ENCODE measurements at regions not wholly inside any gene's neighbourhood (a gene's known extent, or its start where the extent isn't known, plus 50 kb on each side); places are given as distances from the start of the nearest gene placed in this dataset.

DNA sequence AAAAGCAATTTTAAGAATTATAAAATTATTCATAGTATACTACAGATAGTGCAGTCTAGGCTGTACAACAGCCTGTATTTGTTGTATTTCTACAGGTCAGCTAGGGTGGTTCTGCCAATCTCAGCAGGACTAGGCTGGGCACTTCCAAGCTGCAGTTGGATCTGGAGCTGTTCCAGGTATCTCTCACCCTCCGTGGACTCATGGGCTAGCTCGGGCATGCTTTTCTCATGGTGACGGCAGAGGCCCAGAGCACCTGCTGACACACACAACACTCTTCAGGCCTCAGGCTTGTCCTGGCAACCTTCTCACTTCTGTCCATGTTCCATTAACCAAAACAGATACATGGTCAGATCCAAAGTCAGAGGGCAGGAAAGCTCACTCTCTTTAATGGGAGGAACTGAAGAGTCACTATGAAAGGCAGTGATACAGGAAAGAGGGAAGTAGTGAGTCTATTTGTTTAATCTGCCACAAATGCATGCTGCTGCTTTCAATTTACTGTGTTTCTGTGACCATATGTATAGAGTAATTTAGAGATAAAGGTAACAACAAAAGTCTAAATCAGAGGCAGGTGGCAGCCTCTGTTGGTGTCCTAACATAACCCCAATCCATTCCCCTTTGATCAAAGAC is 462.4 kb upstream of the ACVR2A start:
- TF ChIP-seq, protein P1, sequence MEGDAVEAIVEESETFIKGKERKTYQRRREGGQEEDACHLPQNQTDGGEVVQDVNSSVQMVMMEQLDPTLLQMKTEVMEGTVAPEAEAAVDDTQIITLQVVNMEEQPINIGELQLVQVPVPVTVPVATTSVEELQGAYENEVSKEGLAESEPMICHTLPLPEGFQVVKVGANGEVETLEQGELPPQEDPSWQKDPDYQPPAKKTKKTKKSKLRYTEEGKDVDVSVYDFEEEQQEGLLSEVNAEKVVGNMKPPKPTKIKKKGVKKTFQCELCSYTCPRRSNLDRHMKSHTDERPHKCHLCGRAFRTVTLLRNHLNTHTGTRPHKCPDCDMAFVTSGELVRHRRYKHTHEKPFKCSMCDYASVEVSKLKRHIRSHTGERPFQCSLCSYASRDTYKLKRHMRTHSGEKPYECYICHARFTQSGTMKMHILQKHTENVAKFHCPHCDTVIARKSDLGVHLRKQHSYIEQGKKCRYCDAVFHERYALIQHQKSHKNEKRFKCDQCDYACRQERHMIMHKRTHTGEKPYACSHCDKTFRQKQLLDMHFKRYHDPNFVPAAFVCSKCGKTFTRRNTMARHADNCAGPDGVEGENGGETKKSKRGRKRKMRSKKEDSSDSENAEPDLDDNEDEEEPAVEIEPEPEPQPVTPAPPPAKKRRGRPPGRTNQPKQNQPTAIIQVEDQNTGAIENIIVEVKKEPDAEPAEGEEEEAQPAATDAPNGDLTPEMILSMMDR (IDR thresholded peaks at IDR 0.05), result no peak
- TF ChIP-seq POLR2A (IDR thresholded peaks at IDR 0.05), result no peak

Data from testis (tissue), 2 donors.